ENCODE measurements at regions not wholly inside any gene's neighbourhood (a gene's known extent, or its start where the extent isn't known, plus 50 kb on each side); places are given as distances from the start of the nearest gene placed in this dataset.

- no peak for DNase-seq
Measured at GRCh38 chr2:106041150-106041549, 153.0 kb downstream of the UXS1 start.

GRCh38 chr2:106039634-106040315, 154.3 kb downstream of the UXS1 start:
- no peak for DNase-seq

- DNase-seq = no peak
Measured at GRCh38 chr2:106038601-106039375, 155.3 kb downstream of the UXS1 start.

- DNase-seq = no peak
Measured at GRCh38 chr2:106037932-106038331, 156.2 kb downstream of the UXS1 start.

GRCh38 chr2:106037262-106037661, 156.8 kb downstream of the UXS1 start:
- DNase-seq = no peak

- no peak for DNase-seq
Measured at GRCh38 chr2:106034325-106034724, 159.8 kb downstream of the UXS1 start.

GRCh38 chr2:106032676-106033075, 161.4 kb downstream of the UXS1 start:
- no peak for DNase-seq

- no peak for DNase-seq
Measured at GRCh38 chr2:106030287-106031268, 163.5 kb downstream of the UXS1 start.

- DNase-seq = no peak
Measured at GRCh38 chr2:106028192-106028591, 165.9 kb downstream of the UXS1 start.

- DNase-seq = no peak
Measured at GRCh38 chr2:106026271-106027190, 167.6 kb downstream of the UXS1 start.

GRCh38 chr2:106025796-106026195, 168.3 kb downstream of the UXS1 start:
- DNase-seq = no peak

- no peak for DNase-seq
Measured at GRCh38 chr2:106021662-106022028, 172.5 kb downstream of the UXS1 start.

GRCh38 chr2:106020821-106021661, 173.1 kb downstream of the UXS1 start:
- DNase-seq = no peak

GRCh38 chr2:106020032-106020431, 174.1 kb downstream of the UXS1 start:
- no peak for DNase-seq

- no peak for DNase-seq
Measured at GRCh38 chr2:106018141-106018540, 176.0 kb downstream of the UXS1 start.

GRCh38 chr2:106012591-106013347, 181.3 kb downstream of the UXS1 start:
- no peak for DNase-seq

- no peak for DNase-seq
Measured at GRCh38 chr2:106012001-106012590, 182.0 kb downstream of the UXS1 start.

GRCh38 chr2:106011380-106011779, 182.7 kb downstream of the UXS1 start:
- no peak for DNase-seq

- DNase-seq = no peak
Measured at GRCh38 chr2:106010818-106011355, 183.2 kb downstream of the UXS1 start.

GRCh38 chr2:106009096-106009495, 185.0 kb downstream of the UXS1 start:
- DNase-seq = no peak

Measured in NCI-H1436 (cell line).